Neural cell (in vitro differentiated cells): ENCODE measurements at regions not wholly inside any gene's neighbourhood (a gene's known extent, or its start where the extent isn't known, plus 50 kb on each side); places are given as distances from the start of the nearest gene placed in this dataset.

Source experiments
- H2AFZ ChIP-seq: fragments of 200-600, 300-800 bp; sonication (generic), shearing (Covaris generic); 2 replicates; pipeline ENCODE4 v1.6.0; 2014; ENCODE audit warnings: low read depth, mild to moderate bottlenecking, antibody characterized with exemption, low read length, moderate library complexity
- H3F3A ChIP-seq: fragments of 200-600 bp; shearing (Covaris generic); 2 replicates; pipeline ENCODE4 v1.6.1; 2016; ENCODE audit warnings: mild to moderate bottlenecking, moderate library complexity, mixed read lengths, antibody characterized with exemption, low read length; ENCODE audit not compliant: insufficient read depth, poor library complexity, severe bottlenecking
- H3K27ac ChIP-seq: fragments of 200-600, 300-800 bp; sonication (generic), shearing (Covaris generic); 2 replicates; pipeline ENCODE4 v1.5.1; 2014; ENCODE audit warnings: mild to moderate bottlenecking, low read length, moderate library complexity
- H3K27me3 ChIP-seq: fragments of 300-800, 200-600 bp; sonication (generic), shearing (Covaris generic); 2 replicates; pipeline ENCODE4 v1.6.0; 2014; ENCODE audit warnings: mild to moderate bottlenecking, low read depth, low read length, moderate library complexity; ENCODE audit not compliant: insufficient read depth
- H3K36me3 ChIP-seq: fragments of 300-800, 200-600 bp; sonication (generic), shearing (Covaris generic); 2 replicates; pipeline ENCODE4 v1.5.1; 2014; ENCODE audit warnings: mild to moderate bottlenecking, antibody characterized with exemption, low read length, moderate library complexity; ENCODE audit not compliant: insufficient read depth
- H3K4me2 ChIP-seq: fragments of 300-800, 200-600 bp; sonication (generic), shearing (Covaris generic); 2 replicates; pipeline ENCODE4 v1.6.0; 2014; ENCODE audit warnings: mild to moderate bottlenecking, low read length
- H3K4me3 ChIP-seq: fragments of 300-800, 200-600 bp; sonication (generic), shearing (Covaris generic); 2 replicates; pipeline ENCODE4 v1.5.1; 2014; ENCODE audit warnings: mild to moderate bottlenecking, low read length, moderate library complexity
- H3K79me2 ChIP-seq: fragments of 200-600 bp; shearing (Covaris generic); replicated peaks from 2 replicates; pipeline ENCODE4 v1.6.0; 2014; ENCODE audit warnings: mild to moderate bottlenecking, low read length, moderate library complexity; ENCODE audit not compliant: insufficient read depth
- H3K9ac ChIP-seq: fragments of 300-800, 200-600 bp; sonication (generic), shearing (Covaris generic); 2 replicates; pipeline ENCODE4 v1.6.1; 2016; ENCODE audit warnings: mild to moderate bottlenecking, low read length, mixed read lengths
- H3K9me2 ChIP-seq: fragments of 200-600 bp; shearing (Covaris generic); 2 replicates; pipeline ENCODE4 v1.6.1; 2016; ENCODE audit warnings: mild to moderate bottlenecking, low read length, mixed read lengths; ENCODE audit not compliant: insufficient read depth
- H3K9me3 ChIP-seq: fragments of 200-600, 300-800 bp; sonication (generic), shearing (Covaris generic); 2 replicates; pipeline ENCODE4 v1.6.1; 2016; ENCODE audit warnings: mild to moderate bottlenecking, mixed run types, low read length, moderate library complexity, mixed read lengths
- H4K20me1 ChIP-seq: fragments of 200-600 bp; shearing (Covaris generic); 2 replicates; pipeline ENCODE4 v1.6.1; 2016; ENCODE audit warnings: mild to moderate bottlenecking, mixed run types; ENCODE audit not compliant: insufficient read depth
- EP300 ChIP-seq: fragments of 450-650 bp; conservative IDR thresholded peaks from 2 replicates; pipeline ENCODE4 v1.6.1; 2014; ENCODE audit warnings: antibody characterized with exemption, mild to moderate bottlenecking, moderate library complexity; ENCODE audit not compliant: poor library complexity, severe bottlenecking
- EZH2 ChIP-seq: fragments of 200-600, 300-800 bp; shearing (Covaris generic), sonication (generic); IDR thresholded peaks from 2 replicates; pipeline ENCODE4 v1.6.1; 2014; ENCODE audit warnings: antibody characterized with exemption, low read length, borderline replicate concordance, mild to moderate bottlenecking; ENCODE audit not compliant: insufficient read depth, poor library complexity, severe bottlenecking
- MXI1 ChIP-seq: fragments of 450-650 bp; conservative IDR thresholded peaks from 2 replicates; pipeline ENCODE4 v1.6.1; 2014; ENCODE audit warnings: antibody characterized with exemption, mild to moderate bottlenecking; ENCODE audit not compliant: poor library complexity, severe bottlenecking
- POLR2AphosphoS5 ChIP-seq: IDR thresholded peaks from 2 replicates; pipeline ENCODE4 v1.6.1; 2012
- RAD21 ChIP-seq: fragments of 450-650 bp; conservative IDR thresholded peaks from 2 replicates; pipeline ENCODE4 v1.6.1; 2014; ENCODE audit warnings: antibody characterized with exemption, mild to moderate bottlenecking, moderate library complexity
- SMC3 ChIP-seq: fragments of 450-650 bp; conservative IDR thresholded peaks from 2 replicates; pipeline ENCODE4 v1.6.1; 2014; ENCODE audit warnings: antibody characterized with exemption, mild to moderate bottlenecking, moderate library complexity; ENCODE audit not compliant: poor library complexity
- TAF1 ChIP-seq: IDR thresholded peaks from 2 replicates; pipeline ENCODE4 v1.6.1; 2012; ENCODE audit warnings: low read depth
- TF ChIP-seq, protein P1 (sequence below): fragments of 450-650 bp; IDR thresholded peaks from 2 replicates; pipeline ENCODE4 v1.5.1; 2014; ENCODE audit warnings: antibody characterized with exemption, mild to moderate bottlenecking, moderate library complexity; ENCODE audit not compliant: poor library complexity, severe bottlenecking
- TF ChIP-seq, protein P2 (sequence below): IDR thresholded peaks from 2 replicates; pipeline ENCODE4 v1.6.1; 2012; ENCODE audit warnings: borderline replicate concordance

DNA sequence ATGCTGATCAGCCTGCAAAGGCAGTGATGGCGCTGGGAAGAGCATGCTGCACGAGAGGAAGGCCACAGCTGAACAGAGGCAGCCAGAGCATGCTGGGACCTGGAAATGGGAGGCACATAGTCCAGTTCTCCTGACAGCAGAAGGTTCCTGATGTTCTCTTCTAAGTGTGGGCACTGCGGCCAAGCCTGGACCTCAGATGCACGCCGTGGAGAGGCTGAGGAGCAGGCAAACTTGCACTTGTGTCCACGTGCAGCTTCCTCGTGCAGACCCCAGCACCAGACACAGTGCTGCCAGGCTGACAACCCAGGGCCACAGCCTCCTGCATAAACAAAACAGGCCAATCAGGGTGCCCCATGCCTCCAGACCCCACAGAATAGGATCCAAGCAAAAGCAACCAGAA is 93.5 kb upstream of the LANCL2 start:
- Histone ChIP-seq H3K9me3 (no peaks in the 10 kb centered on the region), H3K27me3 (no peaks in the 10 kb centered on the region), H3K27ac (no peak overlapping the region), H3K4me2 (no peak overlapping the region), H3K9me2 (no peaks in the 10 kb centered on the region), H3K9ac (no peak overlapping the region), H2AFZ (no peak overlapping the region), H4K20me1 (no peaks in the 10 kb centered on the region), H3K79me2 (no peaks in the 10 kb centered on the region), H3K36me3 (no peaks in the 10 kb centered on the region), H3F3A (no peaks in the 10 kb centered on the region), H3K4me3 (no peak overlapping the region)
- TF ChIP-seq MXI1 (no peak), RAD21 (no peak), POLR2AphosphoS5 (no peak), EP300 (no peak)

GRCh38 chr7:55272328-55272727 is 92.8 kb upstream of the LANCL2 start:
- H3K9me2 ChIP-seq = no peaks in the 10 kb centered on the region
- H3F3A ChIP-seq = no peaks in the 10 kb centered on the region
- H3K27ac ChIP-seq = no peak overlapping the region
- H3K79me2 ChIP-seq = no peaks in the 10 kb centered on the region
- H4K20me1 ChIP-seq = no peaks in the 10 kb centered on the region
- no peaks in the 10 kb centered on the region for H3K27me3 ChIP-seq
- H3K4me3 ChIP-seq = no peak overlapping the region
- H2AFZ ChIP-seq = no peak overlapping the region
- TF ChIP-seq EP300 (no peak), SMC3 (no peak), MXI1 (no peak), TAF1 (no peak), POLR2AphosphoS5 (no peak), EZH2 (no peak), RAD21 (no peak)
- TF ChIP-seq, protein P1, sequence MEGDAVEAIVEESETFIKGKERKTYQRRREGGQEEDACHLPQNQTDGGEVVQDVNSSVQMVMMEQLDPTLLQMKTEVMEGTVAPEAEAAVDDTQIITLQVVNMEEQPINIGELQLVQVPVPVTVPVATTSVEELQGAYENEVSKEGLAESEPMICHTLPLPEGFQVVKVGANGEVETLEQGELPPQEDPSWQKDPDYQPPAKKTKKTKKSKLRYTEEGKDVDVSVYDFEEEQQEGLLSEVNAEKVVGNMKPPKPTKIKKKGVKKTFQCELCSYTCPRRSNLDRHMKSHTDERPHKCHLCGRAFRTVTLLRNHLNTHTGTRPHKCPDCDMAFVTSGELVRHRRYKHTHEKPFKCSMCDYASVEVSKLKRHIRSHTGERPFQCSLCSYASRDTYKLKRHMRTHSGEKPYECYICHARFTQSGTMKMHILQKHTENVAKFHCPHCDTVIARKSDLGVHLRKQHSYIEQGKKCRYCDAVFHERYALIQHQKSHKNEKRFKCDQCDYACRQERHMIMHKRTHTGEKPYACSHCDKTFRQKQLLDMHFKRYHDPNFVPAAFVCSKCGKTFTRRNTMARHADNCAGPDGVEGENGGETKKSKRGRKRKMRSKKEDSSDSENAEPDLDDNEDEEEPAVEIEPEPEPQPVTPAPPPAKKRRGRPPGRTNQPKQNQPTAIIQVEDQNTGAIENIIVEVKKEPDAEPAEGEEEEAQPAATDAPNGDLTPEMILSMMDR = no peak
- TF ChIP-seq, protein P2, sequence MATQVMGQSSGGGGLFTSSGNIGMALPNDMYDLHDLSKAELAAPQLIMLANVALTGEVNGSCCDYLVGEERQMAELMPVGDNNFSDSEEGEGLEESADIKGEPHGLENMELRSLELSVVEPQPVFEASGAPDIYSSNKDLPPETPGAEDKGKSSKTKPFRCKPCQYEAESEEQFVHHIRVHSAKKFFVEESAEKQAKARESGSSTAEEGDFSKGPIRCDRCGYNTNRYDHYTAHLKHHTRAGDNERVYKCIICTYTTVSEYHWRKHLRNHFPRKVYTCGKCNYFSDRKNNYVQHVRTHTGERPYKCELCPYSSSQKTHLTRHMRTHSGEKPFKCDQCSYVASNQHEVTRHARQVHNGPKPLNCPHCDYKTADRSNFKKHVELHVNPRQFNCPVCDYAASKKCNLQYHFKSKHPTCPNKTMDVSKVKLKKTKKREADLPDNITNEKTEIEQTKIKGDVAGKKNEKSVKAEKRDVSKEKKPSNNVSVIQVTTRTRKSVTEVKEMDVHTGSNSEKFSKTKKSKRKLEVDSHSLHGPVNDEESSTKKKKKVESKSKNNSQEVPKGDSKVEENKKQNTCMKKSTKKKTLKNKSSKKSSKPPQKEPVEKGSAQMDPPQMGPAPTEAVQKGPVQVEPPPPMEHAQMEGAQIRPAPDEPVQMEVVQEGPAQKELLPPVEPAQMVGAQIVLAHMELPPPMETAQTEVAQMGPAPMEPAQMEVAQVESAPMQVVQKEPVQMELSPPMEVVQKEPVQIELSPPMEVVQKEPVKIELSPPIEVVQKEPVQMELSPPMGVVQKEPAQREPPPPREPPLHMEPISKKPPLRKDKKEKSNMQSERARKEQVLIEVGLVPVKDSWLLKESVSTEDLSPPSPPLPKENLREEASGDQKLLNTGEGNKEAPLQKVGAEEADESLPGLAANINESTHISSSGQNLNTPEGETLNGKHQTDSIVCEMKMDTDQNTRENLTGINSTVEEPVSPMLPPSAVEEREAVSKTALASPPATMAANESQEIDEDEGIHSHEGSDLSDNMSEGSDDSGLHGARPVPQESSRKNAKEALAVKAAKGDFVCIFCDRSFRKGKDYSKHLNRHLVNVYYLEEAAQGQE = no peak
- no peak overlapping the region for H3K4me2 ChIP-seq
- no peaks in the 10 kb centered on the region for H3K36me3 ChIP-seq
- H3K9me3 ChIP-seq = no peaks in the 10 kb centered on the region
- H3K9ac ChIP-seq = no peak overlapping the region
